ENCODE measurements at regions not wholly inside any gene's neighbourhood (a gene's known extent, or its start where the extent isn't known, plus 50 kb on each side); places are given as distances from the start of the nearest gene placed in this dataset.

DNA sequence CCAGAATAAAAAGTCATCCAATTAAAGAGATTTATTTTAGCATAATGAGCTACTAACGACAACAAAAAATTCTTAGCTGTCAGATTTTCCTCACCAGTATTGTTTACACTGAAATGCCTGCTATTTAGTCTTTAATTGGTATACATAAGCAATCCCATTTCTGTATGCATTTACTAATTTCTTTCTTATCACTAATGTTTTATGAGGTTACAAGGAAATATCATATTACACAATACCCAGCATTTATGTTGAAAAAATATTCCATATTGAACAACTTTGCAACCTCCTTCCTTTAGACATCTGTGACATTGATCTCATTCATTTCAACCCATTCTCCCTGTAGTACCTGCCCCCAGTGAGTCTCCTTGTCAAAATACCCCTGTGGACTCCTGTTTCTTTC is 135.4 kb downstream of the SLITRK6 start:
- no peak for FAIRE-seq

DNA sequence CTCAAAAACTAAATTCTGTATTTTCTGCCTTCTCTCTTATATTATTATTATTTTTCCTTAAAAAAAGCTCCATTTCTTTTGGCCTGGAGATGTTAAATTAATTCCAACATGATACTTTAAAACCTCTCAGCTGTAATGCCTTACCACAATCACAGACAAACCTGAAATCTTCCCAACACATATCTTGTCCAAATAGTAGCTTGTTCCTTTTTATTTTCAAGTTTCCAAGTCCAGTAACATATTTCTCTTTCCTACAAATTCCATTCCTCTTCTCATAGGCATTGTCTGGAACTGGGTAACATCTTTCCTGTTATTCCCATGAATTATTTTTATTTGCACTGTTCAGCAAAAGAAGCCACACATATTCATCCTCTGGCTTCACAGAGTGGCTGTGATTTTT is 137.0 kb downstream of the SLITRK6 start:
- no peak for FAIRE-seq

DNA sequence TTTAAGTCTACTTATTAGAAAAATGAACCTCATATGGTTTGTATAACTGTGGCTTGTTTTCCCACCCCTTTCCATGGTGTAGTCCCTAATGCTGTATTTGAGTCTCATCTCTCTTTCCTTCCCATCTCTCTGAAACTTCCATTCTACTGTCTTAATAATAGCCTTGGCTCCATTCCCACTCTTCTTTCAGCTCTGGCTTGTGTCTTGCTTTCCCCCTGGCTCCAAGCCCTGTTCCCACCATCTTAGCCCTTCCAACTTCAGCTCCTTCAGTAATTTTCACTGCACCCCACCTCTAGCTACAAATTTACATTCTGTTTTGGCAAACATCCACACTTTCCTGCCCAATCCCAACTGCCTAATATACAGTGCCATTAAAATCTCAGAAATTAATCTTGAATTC is 137.5 kb downstream of the SLITRK6 start:
- no peak for FAIRE-seq

DNA sequence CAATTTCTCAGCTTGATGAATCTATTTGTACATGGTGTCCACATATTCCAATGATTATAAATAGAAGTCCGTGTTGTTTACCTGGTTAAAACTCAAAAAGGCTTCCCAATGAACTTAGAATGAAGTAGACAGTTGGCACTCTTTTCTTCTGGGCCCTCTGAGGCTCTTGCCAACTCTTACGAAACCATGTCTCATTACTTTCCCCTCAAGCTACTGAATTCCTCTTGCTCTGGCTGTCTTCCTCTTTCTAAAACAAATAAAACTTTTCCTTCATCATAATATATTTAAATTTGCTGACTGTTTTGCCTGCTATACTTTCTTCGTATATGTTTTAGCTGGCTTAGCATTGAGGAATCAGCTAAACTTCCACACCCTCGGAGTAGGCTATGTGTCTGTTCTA is 139.7 kb downstream of the SLITRK6 start:
- no peak for FAIRE-seq

DNA sequence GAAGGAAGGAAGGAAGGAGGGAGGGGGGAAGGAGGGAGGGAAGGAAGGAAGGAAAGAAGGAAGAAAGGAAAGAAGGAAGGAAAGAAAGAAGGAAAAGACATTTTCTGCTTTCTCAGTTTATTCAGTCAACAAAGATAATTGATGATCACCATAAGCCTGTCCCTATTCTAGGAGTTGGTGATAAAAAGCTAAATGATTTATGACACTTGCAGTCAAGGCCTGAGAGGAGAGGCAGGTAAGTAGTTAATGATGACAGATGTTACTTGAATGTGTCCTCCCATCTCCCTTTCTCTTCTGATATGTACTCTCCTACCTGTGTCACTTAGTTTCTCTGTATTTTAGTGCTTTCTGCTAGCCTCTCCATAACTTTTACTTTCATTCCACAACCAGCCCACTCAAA is 141.3 kb downstream of the SLITRK6 start:
- no peak for FAIRE-seq

DNA sequence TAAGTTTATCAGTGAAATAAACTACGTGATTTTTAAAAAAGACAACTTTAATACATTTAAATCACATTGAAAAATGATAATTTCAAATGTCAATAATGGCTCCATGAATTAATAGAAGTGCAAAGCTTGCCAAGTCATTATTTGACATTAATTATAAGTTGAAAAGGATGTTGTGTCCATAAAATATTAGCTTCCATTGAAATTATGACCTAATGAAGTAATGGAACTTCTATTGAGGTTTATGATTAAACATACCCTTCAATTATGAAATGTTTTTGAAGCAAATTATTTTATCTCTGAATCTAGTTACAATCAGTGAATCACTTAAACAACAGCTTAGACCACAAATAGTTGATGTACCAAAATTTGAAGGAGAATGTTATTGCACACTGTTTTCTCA is 144.2 kb downstream of the SLITRK6 start:
- no peak for FAIRE-seq

DNA sequence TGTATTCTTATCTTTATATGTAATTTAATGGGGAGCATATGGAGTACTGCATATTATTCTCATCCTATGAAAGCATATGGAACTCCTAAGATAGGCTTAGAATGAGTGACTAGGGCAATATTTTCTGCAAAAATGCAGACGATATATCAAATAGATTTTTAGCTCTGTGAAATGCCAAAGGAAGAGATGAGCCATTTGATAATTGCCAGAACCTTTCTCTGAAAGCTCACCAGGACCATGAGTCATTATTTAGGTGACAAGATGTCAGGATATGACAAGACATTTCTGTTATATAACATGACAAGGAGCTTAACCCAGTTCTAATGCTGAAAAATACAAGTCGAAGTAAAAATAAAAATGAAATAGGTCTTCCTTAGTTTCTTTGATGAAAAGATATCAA is 145.0 kb downstream of the SLITRK6 start:
- FAIRE-seq, result no peak

DNA sequence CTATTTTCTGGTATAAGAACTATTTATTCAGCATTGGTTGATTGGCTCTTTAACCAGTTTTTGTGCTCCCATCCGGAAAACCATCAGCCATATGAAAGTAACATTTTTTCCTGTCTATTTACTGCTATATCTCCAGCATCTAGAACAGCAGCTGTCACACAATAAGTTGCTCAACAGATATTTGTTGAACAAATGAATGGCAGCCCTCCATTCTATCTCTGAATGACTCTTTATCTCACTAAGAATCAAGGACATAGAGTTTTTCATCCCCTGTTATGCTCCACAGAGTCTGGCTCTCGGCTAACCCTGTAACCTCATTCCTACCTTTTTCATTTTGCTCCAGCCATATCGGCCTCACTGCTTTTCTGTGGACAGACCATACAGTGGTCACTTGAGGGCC is 145.5 kb downstream of the SLITRK6 start:
- no peak for FAIRE-seq

DNA sequence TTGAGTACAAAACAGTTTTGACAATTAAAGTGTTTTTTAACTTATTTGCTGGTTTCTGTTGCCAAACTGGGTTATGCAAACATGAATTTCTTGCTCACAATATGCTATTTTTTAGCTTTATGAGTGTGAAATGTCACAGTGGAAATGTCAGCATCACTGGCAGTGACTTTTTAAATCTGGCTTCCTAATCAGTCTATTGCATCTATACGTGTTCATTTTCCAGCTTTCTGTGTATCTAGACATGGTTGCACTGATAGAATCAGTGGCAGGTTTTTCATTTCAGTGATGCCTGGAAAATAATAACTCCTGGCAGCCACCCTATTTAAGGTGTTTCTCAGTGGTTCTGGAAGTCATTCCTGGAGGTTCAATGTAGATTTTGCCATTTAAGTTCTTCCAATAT is 146.7 kb downstream of the SLITRK6 start:
- no peak for FAIRE-seq

DNA sequence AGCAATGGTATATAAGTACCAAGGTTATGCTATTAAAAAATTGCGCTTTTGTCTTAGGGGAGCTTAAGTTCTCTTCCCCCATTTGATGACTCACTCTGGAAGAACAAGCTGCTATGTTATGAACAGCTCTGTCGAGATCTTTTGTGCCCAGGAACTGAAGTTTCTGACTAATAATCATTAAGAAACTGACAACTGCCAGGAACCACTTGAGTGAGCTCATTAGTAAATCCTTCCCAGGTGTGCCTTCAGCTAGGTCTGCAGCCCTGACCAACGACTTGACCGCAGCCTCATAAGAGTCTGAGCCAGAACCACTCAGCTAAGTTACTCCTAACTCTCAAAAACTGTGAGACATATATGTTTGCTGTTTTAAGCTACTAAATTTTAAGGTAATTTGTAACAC is 147.8 kb downstream of the SLITRK6 start:
- FAIRE-seq, result no peak

DNA sequence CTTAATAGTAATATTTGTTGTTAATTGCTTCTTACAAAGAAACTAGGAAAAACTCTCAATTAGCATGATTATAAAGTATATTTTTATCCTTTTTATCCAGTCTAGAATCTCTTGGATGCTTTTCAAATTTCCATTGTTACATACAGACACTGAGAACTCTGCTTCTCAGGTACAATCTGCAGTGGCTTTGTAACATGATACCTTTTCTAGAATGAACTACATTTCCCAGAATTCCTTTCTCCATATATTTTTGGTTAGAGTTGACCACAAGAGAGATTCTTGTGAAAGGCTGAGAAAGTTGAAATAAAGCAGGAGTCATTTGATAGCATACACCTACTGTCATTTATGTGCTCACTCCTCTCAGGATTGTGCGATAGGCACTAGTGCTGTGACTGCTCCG is 148.6 kb downstream of the SLITRK6 start:
- no peak for FAIRE-seq

DNA sequence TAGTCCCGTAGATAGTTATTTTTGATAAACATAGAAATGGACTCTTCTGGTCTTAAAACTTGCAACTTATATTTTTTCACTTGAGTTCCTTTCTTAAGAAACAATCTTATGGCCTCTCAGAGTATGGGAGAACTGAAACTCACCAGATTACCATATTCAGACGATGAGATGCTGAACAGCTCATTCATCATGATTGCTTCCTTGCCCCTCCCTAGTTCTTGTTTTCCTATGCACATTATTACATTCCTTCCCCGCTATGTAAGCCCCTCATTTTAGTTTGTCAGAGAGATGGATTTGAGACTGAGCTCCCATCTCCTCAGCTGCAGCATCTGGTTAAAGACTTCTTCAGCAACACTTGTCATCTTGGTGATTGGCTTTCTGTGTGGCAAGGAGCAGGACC is 158.5 kb downstream of the SLITRK6 start:
- FAIRE-seq, result no peak

DNA sequence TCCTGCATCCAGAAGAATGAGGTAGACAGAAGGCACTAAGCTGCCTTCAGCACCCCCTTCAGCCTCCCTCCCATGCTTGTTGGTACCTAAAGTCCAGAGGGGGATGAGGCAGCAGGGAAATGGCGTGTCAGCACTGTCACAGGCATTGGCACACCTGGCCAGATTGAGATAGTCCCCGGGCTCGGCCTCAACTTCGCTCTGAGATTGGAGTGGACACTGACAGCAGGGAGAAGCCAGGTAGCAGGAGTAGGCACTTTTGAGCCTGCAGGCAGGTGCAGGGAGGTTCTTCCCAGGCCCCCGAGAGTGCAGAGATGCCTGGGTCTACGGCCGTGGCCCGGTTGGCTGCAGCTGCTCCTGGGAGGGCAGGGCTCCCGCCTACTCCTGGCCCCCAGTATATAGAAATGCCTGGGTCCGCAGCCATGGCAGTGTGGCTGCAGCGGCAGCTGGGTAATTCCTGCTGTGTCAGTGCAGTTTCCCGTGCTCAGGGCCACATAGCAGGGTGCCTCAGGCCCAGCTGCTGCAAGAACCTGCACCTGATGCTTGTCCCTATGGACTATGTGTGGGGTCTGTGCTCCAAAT is 160.3 kb downstream of the SLITRK6 start:
- FAIRE-seq, result no peak

DNA sequence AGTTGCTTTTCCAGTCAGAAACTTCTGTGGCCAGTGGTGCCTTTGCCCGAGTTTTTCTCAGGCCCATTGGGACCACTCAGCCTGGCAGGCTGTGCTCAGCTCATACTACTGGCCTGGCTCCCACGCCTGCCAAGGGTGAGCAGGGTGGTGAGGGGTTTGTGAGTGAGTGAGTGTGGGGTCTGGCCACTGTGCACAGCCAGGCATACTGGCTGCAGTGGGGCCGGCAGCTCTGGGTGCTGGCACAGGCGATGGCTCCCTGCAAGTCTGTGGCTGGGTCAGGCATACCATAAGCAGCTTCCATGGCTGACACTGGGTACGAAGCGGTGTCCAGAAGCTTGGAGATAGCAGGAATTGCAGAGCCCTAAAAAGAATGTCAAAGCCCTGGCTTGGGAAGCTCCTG is 161.0 kb downstream of the SLITRK6 start:
- no peak for FAIRE-seq

DNA sequence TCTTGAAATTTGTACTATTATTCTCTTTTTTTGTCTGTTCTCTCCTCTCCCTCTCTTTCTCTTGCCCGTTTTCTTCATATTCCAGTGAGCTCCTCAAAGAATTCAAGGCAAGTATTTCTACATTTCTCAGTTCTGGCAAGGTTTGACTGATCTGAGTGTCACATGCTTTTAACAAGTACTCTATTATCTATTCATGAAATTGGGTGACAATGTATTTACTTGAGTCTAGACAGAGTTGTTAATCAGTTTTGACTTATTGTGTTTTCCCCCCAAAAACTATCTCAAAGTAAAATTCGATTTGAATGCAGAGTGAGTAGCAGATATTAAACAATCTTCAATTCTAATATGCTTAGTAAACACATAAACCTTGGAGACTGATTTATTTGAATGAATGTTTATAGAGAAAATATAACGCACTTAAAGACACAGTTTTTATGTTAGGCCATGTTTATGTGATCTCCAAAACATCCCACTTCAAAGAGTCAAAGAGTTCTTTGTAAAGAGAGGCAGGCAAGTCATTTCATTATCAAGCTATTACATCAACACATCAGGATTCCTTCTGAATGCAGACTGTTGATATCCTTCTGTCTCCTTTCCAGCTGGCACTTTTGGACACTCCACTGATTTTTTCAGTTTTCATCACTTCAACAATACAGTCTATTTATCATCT is 166.6 kb downstream of the SLITRK6 start:
- no peak for FAIRE-seq

DNA sequence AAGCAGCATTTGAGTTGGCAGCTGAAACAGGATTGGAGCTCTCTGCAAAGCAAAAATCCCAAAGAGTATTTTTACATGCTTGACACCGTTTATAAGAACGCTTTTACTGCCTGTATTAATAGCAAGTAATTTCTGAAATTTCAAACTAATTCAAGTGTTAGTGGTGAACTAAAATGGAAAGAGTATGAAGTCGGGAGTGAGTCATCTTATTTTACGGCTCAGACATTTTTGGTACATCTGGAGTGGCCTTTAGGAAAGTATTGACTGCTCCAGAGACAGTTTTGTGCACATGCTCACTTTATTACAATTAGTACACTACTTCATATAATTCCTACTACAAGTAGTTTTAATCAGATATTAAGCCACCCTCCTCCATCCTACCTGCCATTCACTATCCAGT is 167.4 kb downstream of the SLITRK6 start:
- no peak for FAIRE-seq

DNA sequence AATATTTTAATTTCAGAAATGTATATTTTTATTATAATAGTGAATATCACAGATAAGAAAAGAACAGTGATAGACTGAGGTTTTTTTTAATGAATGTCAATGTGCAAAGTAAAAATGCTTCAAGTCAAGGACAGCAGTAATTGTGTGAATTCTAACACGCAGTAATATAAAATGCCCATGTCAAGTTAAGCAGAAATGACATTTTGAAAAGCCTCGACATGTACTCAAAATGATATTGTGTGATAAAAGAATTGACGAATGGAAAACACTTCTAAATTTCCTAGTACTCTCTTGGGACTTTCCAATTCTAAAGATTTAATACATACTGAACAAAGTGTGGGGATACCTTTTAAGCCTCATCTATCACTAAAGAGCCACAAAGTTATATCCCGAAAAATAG is 172.6 kb downstream of the SLITRK6 start:
- no peak for FAIRE-seq

DNA sequence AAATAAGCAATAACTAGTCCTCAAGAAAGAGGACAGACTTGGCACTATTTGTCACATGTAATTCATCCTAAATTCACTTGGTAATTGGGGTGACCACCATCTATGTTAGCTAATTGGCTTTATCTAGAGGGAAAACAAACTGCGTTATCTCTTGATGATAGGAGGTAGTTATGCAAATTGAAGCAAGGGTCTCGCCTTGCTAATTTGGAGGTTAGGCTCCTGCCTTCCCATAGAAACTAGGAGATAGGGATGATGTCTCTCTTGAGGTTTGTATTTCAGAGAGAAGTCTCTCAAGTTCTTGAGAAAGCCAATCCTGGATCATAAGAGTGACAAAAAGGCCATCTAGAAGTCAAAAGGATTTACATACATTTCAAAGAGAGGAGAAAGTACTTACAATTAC is 179.9 kb downstream of the SLITRK6 start:
- FAIRE-seq, result no peak

DNA sequence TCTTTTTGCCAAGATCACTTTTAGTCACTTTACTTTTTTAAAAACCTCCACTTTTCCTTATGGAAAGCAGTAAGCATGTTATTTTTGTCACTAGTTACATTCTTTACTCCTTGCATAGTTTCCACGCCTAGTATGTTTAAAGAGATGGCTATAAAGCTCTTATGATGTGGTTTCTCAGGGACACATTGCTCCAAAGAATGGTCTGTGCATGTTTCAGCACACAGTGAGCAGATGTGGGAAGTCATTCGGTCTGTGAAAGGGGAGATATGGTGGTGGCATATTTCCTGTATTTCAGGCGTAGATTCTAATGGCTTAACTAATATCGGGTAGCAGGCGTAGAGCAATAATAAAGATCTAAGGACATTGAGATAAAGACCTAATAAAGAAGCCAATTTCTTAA is 180.7 kb downstream of the SLITRK6 start:
- no peak for FAIRE-seq

DNA sequence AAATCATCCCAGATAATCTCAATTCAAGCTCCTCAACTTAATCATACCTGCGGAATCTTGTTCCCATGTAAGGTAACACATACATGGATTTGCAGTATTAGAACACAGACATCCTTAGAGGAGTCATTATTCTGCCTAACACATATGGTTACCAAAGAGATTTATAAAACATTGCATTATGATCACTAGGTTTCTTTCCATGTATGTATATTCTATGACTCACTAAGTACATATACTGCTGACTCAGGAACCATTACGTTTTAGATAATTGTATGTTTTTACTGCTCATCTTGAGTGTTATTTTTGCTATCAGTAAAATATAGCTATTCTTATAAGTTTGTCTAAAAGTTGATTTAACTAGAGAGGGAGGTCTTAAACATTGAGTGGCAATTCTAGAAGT is 182.9 kb downstream of the SLITRK6 start:
- no peak for FAIRE-seq

DNA sequence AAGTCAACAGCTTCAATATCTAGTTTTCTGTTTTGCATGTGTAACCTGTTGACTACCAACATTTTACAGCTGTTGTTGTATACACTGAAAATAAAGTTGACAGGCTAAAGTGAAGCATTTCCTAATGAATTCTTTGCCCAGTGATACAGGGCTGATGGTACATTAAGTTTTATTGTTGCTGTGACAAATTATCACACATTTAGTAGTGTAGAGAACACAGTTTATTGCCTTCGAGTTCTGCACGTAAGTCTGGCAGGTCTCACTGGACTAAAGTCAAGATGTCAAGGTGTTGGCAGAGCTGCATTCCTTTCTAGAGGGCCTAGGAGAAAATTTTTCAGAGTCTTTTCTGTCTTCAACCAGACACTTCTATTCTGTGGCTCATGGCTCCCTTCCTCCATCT is 184.2 kb downstream of the SLITRK6 start:
- FAIRE-seq, result no peak

DNA sequence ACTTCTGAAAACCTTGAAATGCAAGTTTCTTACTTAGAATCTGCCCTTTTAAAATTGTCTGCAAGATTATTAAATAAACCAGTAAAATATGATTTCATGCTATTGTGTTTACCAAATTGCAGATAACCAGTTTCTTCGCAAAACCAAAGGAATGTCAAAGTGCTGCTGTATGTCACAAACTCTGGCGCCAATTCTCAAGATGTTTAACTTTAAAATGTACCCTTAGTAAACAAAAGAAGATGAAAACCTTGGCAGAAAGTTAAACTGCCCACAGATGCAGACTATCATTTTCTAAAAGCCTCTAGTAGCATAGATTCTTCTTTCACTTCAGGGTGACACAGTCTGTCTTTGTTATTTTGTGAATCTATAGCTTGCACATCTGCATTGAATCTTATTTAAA is 189.2 kb downstream of the SLITRK6 start:
- no peak for FAIRE-seq

DNA sequence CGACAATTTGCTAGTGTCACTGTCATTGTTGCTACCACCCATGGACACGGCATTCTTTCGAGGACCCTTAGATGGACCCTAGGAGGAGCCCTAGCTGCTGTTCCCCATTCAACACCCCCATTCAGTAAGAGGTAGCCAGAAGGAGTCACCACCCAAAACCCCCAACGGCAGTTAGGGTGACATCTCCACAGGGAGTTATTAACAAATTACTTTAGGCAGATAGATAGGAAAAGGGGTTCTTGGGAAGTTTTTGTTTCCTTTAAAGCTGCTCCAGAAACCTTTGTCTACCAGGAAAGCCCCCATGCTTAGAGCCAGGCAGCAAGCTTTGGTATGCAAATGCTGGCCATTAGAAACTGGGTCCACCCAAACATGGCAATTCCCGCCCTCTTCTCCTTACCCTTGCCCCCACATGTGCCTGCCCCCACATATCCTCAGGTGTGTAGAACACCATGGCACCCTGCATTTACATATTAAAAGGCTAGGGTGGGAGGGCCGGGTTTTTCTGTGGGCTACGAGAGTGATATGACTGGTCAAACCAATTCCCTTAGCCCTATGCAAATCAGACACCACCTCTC is 190.9 kb downstream of the SLITRK6 start:
- FAIRE-seq, result no peak

DNA sequence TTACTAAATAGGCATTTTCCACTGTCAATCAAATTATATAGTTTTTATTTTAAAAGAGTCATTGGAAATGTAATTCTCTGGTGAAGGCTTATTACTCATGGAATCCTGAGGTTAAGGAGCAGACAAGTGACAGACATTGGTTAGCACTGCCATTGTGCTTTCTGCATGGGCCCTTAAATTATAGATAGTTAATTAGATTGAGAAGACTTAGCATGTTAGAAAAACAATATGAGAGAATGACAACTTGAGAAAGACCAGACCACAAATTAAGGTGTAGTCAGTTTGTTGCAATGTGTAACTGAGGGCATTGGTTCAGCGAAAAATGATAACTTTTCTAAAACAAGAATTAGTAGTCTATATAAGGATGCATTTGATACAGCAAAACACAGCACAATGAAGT is 195.5 kb downstream of the SLITRK6 start:
- no peak for FAIRE-seq

DNA sequence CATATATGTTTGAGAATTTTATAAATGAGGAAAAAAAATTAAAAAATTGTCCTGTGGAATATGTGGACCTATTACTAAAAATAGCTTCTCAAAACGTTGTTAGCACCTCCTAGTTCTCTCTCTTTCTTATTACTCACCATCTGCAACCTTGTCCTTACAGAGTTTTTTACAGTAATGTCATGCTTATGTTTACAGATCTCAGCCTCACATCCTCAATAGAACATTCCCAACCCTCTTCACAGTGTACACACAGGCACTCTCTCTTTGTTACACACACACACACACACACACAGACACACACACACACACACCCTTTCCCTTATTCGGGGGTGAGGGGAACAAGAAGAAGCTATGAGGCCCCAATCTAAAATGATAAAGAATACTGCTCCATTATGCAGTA is 197.7 kb downstream of the SLITRK6 start:
- no peak for FAIRE-seq

All from TTC549 (cell line).